OCI-LY1 (cell line): ENCODE measurements at regions not wholly inside any gene's neighbourhood (a gene's known extent, or its start where the extent isn't known, plus 50 kb on each side); places are given as distances from the start of the nearest gene placed in this dataset.

ENCODE experiments used
- H2AFZ ChIP-seq: fragments of 200-600 bp; sonication (generic), shearing (Covaris generic); 2 replicates; pipeline ENCODE4 v1.6.0; 2014; ENCODE audit warnings: antibody characterized with exemption, mild to moderate bottlenecking, low read length
- H3F3A ChIP-seq: fragments of 200-600 bp; sonication (generic), shearing (Covaris generic); 2 replicates; pipeline ENCODE4 v1.6.0; 2014; ENCODE audit warnings: mild to moderate bottlenecking, antibody characterized with exemption, low read length, moderate library complexity; ENCODE audit not compliant: insufficient read depth
- H3K27ac ChIP-seq: fragments of 200-600 bp; sonication (generic); 2 replicates; pipeline ENCODE4 v1.5.1; 2014; ENCODE audit warnings: low read length, mixed run types, mild to moderate bottlenecking, low read depth; ENCODE audit not compliant: poor library complexity, severe bottlenecking
- H3K27me3 ChIP-seq: fragments of 200-600 bp; sonication (generic); 2 replicates; pipeline ENCODE4 v1.6.0; 2014; ENCODE audit warnings: antibody characterized with exemption, mild to moderate bottlenecking, low read length, moderate library complexity; ENCODE audit not compliant: insufficient read depth
- H3K36me3 ChIP-seq: fragments of 200-600 bp; sonication (generic); 2 replicates; pipeline ENCODE4 v1.6.1; 2014; ENCODE audit warnings: mild to moderate bottlenecking, antibody characterized with exemption, low read length, moderate library complexity, mixed read lengths; ENCODE audit not compliant: insufficient read depth
- H3K4me1 ChIP-seq: fragments of 200-600 bp; sonication (generic); 2 replicates; pipeline ENCODE4 v1.5.1; 2014; ENCODE audit warnings: mild to moderate bottlenecking, low read length, moderate library complexity; ENCODE audit not compliant: insufficient read depth, severe bottlenecking
- H3K4me2 ChIP-seq: fragments of 200-600 bp; sonication (generic), shearing (Covaris generic); 2 replicates; pipeline ENCODE4 v1.6.1; 2014; ENCODE audit warnings: low read length
- H3K4me3 ChIP-seq: fragments of 200-600 bp; sonication (generic); 2 replicates; pipeline ENCODE4 v1.5.1; 2014; ENCODE audit warnings: low read length, low read depth, mild to moderate bottlenecking, mixed read lengths; ENCODE audit not compliant: poor library complexity, severe bottlenecking
- H3K79me2 ChIP-seq: fragments of 200-600 bp; shearing (Covaris generic); 2 replicates; pipeline ENCODE4 v1.6.1; 2016; ENCODE audit warnings: mixed run types, low read length, mixed read lengths; ENCODE audit not compliant: insufficient read depth
- H3K9ac ChIP-seq: fragments of 200-600 bp; sonication (generic), shearing (Covaris generic); 2 replicates; pipeline ENCODE4 v1.6.1; 2014; ENCODE audit warnings: mild to moderate bottlenecking, low read length, mixed read lengths
- H3K9me2 ChIP-seq: fragments of 200-600 bp; sonication (generic), shearing (Covaris generic); 2 replicates; pipeline ENCODE4 v1.6.1; 2014; ENCODE audit warnings: low read depth, mild to moderate bottlenecking, low read length, mixed read lengths
- H3K9me3 ChIP-seq: fragments of 200-600 bp; shearing (Covaris generic); 2 replicates; pipeline ENCODE4 v1.6.1; 2014; ENCODE audit warnings: low read length, mixed read lengths
- H4K20me1 ChIP-seq: fragments of 200-600 bp; sonication (generic), shearing (Covaris generic); 2 replicates; pipeline ENCODE4 v1.6.0; 2016; ENCODE audit warnings: mild to moderate bottlenecking, low read length; ENCODE audit not compliant: insufficient read depth
- EZH2 ChIP-seq: fragments of 200-600 bp; sonication (generic), shearing (Covaris generic); IDR thresholded peaks from 2 replicates; pipeline ENCODE4 v1.8.0; 2017; ENCODE audit warnings: borderline replicate concordance, mixed run types, mild to moderate bottlenecking, antibody characterized with exemption, low read length, moderate library complexity, mixed read lengths
- TF ChIP-seq, protein P1 (sequence below): fragments of 200-600 bp; sonication (generic), shearing (Covaris generic); IDR thresholded peaks from 2 replicates; pipeline ENCODE4 v1.5.1; 2017; ENCODE audit warnings: mild to moderate bottlenecking, antibody characterized with exemption, low read length, moderate library complexity, mixed read lengths

DNA sequence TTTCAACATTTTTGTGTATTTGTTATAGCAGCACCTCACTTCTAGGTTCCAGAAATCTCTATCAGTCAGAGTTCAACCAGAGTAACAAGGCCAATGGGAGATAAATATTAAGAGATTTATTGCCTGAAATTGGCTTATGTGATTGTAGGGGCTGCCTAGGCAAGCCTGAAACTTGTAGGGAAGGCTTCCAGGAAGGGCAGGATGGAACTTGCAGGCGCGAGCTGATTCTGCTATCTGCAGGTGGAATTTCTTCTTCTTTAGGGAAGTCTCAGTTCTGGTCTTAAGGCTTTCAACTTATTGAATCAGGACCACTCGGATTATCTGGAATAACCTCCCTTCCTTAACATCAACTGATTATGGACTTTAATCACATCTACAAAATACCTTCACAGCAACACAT is 199.5 kb upstream of the NLRP1 start:
- Histone ChIP-seq H3F3A (no peaks in the 10 kb centered on the region), H3K79me2 (no peaks in the 10 kb centered on the region), H3K4me2 (no peak overlapping the region), H2AFZ (no peak overlapping the region), H3K27ac (no peak overlapping the region), H3K9ac (no peak overlapping the region), H3K9me3 (no peaks in the 10 kb centered on the region), H3K27me3 (no peaks in the 10 kb centered on the region), H3K4me1 (no peaks in the 10 kb centered on the region), H3K4me3 (no peak overlapping the region), H3K36me3 (no peaks in the 10 kb centered on the region), H4K20me1 (no peaks in the 10 kb centered on the region), H3K9me2 (no peaks in the 10 kb centered on the region)
- TF ChIP-seq, protein P1, sequence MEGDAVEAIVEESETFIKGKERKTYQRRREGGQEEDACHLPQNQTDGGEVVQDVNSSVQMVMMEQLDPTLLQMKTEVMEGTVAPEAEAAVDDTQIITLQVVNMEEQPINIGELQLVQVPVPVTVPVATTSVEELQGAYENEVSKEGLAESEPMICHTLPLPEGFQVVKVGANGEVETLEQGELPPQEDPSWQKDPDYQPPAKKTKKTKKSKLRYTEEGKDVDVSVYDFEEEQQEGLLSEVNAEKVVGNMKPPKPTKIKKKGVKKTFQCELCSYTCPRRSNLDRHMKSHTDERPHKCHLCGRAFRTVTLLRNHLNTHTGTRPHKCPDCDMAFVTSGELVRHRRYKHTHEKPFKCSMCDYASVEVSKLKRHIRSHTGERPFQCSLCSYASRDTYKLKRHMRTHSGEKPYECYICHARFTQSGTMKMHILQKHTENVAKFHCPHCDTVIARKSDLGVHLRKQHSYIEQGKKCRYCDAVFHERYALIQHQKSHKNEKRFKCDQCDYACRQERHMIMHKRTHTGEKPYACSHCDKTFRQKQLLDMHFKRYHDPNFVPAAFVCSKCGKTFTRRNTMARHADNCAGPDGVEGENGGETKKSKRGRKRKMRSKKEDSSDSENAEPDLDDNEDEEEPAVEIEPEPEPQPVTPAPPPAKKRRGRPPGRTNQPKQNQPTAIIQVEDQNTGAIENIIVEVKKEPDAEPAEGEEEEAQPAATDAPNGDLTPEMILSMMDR: no peak
- no peak for TF ChIP-seq EZH2

DNA sequence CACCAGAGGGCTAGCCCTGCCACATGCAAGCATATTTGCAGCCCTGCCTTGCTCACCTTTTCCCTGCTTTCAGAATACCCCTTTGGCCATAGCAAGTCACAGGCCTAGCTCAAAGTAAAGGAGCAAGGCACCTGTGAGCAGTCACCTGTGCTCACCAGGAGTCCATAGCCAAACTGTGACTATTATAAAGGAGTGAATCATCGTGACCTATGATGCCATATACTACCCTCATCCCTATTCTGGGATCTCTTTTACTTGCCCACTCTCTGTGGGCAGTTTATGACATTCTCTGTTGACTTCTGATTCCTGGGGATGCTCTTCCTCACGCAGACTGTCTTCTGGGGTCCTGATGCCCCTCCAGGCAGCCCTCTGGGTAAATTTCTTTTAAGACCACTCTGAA is 200.5 kb upstream of the NLRP1 start:
- Histone ChIP-seq H3K36me3 (no peaks in the 10 kb centered on the region), H3K27ac (no peak overlapping the region), H3K79me2 (no peaks in the 10 kb centered on the region), H2AFZ (no peak overlapping the region), H3K9ac (no peak overlapping the region), H3F3A (no peaks in the 10 kb centered on the region), H3K4me1 (no peaks in the 10 kb centered on the region), H4K20me1 (no peaks in the 10 kb centered on the region), H3K27me3 (no peaks in the 10 kb centered on the region), H3K9me2 (no peaks in the 10 kb centered on the region), H3K4me2 (no peak overlapping the region), H3K9me3 (no peaks in the 10 kb centered on the region), H3K4me3 (no peak overlapping the region)
- TF ChIP-seq EZH2: no peak
- TF ChIP-seq, protein P1: no peak

DNA sequence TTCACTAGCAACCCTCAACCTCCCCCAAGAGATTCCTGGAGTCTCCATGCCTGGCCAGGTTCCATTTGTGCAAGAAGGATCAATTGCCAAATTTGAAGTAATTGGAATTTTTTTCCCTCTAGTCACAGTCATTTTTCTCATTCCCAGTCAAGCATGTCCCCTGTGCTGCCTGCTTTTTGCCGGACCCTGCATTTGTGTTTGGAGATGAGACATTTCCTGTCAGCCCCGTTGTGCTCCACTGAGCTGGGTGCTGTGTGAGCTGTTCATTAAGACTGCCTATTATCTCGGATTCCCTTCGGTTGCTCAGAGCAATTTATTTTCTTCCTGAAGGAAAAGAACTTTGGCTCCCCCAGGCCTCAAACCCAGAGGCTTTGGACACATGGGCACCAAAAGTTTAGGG is 201.0 kb upstream of the NLRP1 start:
- no peaks in the 10 kb centered on the region for H3K79me2 ChIP-seq
- TF ChIP-seq EZH2: no peak
- TF ChIP-seq, protein P1: no peak
- H3K4me2 ChIP-seq: no peak overlapping the region
- H3K27me3 ChIP-seq: no peaks in the 10 kb centered on the region
- H3K9me3 ChIP-seq: no peaks in the 10 kb centered on the region
- H3K4me3 ChIP-seq: no peak overlapping the region
- H3K36me3 ChIP-seq: no peaks in the 10 kb centered on the region
- H4K20me1 ChIP-seq: no peaks in the 10 kb centered on the region
- H3F3A ChIP-seq: no peaks in the 10 kb centered on the region
- no peak overlapping the region for H2AFZ ChIP-seq
- H3K9me2 ChIP-seq: no peaks in the 10 kb centered on the region
- H3K27ac ChIP-seq: no peak overlapping the region
- no peak overlapping the region for H3K9ac ChIP-seq
- no peaks in the 10 kb centered on the region for H3K4me1 ChIP-seq
